Kidney tubule cell (primary cell): ENCODE measurements at regions not wholly inside any gene's neighbourhood (a gene's known extent, or its start where the extent isn't known, plus 50 kb on each side); places are given as distances from the start of the nearest gene placed in this dataset.
A peak's percentile ranks its signal among the peaks of the same experiment; 100 is the strongest.

ENCODE experiments used
- DNase-seq: peaks from one replicate; pipeline ENCODE4 v3.0.0-alpha.2; 2018; ENCODE audit warnings: low spot score

- no peak for DNase-seq
Observed at GRCh38 chr12:4134448-4135263, 138.9 kb upstream of the CCND2 start.

GRCh38 chr12:4133636-4134447 is 139.7 kb upstream of the CCND2 start:
- no peak for DNase-seq

GRCh38 chr12:4133029-4133428 is 140.5 kb upstream of the CCND2 start:
- DNase-seq, result no peak

GRCh38 chr12:4121506-4122020 is 152.0 kb upstream of the CCND2 start:
- no peak for DNase-seq

- no peak for DNase-seq
Observed at GRCh38 chr12:4120316-4120917, 153.1 kb upstream of the CCND2 start.

GRCh38 chr12:4119157-4119761 is 154.3 kb upstream of the CCND2 start:
- DNase-seq, result no peak

GRCh38 chr12:4118601-4119156 is 154.9 kb upstream of the CCND2 start:
- DNase-seq, result no peak

- peak; percentile 79 for DNase-seq
Observed at GRCh38 chr12:4118017-4118510, 155.5 kb upstream of the CCND2 start.

GRCh38 chr12:4117386-4118016 is 156.1 kb upstream of the CCND2 start:
- DNase-seq, result no peak

GRCh38 chr12:4116251-4117111 is 157.1 kb upstream of the CCND2 start:
- peak; percentile 59 for DNase-seq

GRCh38 chr12:4115570-4115969 is 158.0 kb upstream of the CCND2 start:
- DNase-seq, result no peak

GRCh38 chr12:4114986-4115385 is 158.6 kb upstream of the CCND2 start:
- DNase-seq, result no peak

GRCh38 chr12:4112734-4113325 is 160.7 kb upstream of the CCND2 start:
- no peak for DNase-seq

GRCh38 chr12:4112290-4112689 is 161.3 kb upstream of the CCND2 start:
- no peak for DNase-seq

- no peak for DNase-seq
Observed at GRCh38 chr12:4111010-4111409, 162.6 kb upstream of the CCND2 start.

- no peak for DNase-seq
Observed at GRCh38 chr12:4109826-4110225, 163.7 kb upstream of the CCND2 start.

- peak; percentile 44 for DNase-seq
Observed at GRCh38 chr12:4108803-4109345, 164.7 kb upstream of the CCND2 start.

- no peak for DNase-seq
Observed at GRCh38 chr12:4107911-4108697, 165.5 kb upstream of the CCND2 start.

- peak; percentile 68 for DNase-seq
Observed at GRCh38 chr12:4107436-4107878, 166.1 kb upstream of the CCND2 start.
